ENCODE measurements at regions not wholly inside any gene's neighbourhood (a gene's known extent, or its start where the extent isn't known, plus 50 kb on each side); places are given as distances from the start of the nearest gene placed in this dataset.
A peak's percentile ranks its signal among the peaks of the same experiment; 100 is the strongest.
"Not testable (repeated sequence)": the region's sequence is repeated elsewhere in the genome, so short reads cannot be mapped to it uniquely, and the experiment has no call there.

GRCh38 chr6:40831381-40831780, 207.6 kb downstream of the UNC5CL start:
- H3K4me1 ChIP-seq (ENCODE audit: control insufficient read depth, insufficient read depth, low read length) = no peaks in the 10 kb centered on the region
- Mint-ChIP-seq H3K27me3 (ENCODE audit: insufficient read depth) (peaks cover 9% of the 10 kb centered on the region), H3K9me3 (no peaks in the 10 kb centered on the region), H3K27ac (no peak overlapping the region), H3K4me1 (peaks cover 15% of the 10 kb centered on the region), H3K4me3 (no peak overlapping the region), H3K36me3 (ENCODE audit: low read depth) (no peaks in the 10 kb centered on the region)
- H3K9ac ChIP-seq (ENCODE audit: extremely low read depth, low read length, poor library complexity, severe bottlenecking) = no peak overlapping the region
- no peaks in the 10 kb centered on the region for H3K36me3 ChIP-seq (ENCODE audit: control insufficient read depth, insufficient read depth, low read length)
- no peaks in the 10 kb centered on the region for H3K9me3 ChIP-seq (ENCODE audit: control insufficient read depth, low read length)
- peaks cover 17% of the 10 kb centered on the region for H3K27me3 ChIP-seq (ENCODE audit: control insufficient read depth, insufficient read depth, low read length, poor library complexity, severe bottlenecking)
- 92 to 100% methylated on average over 2 to 3 of the region's 3 CpGs for WGBS, 2 experiments (ENCODE audit: insufficient coverage in 1 of 2, insufficient read length in 1 of 2)
- no peak for DNase-seq
- no peak overlapping the region for H3K27ac ChIP-seq (ENCODE audit: low read depth, low read length)
- H3K4me3 ChIP-seq (ENCODE audit: low read length) = no peak overlapping the region
- no peak for TF ChIP-seq CTCF (conservative IDR thresholded peaks at IDR 0.05)

GRCh38 chr6:40825102-40825501, 213.9 kb downstream of the UNC5CL start:
- Histone ChIP-seq H3K36me3 (ENCODE audit: control insufficient read depth, insufficient read depth, low read length) (no peaks in the 10 kb centered on the region), H3K4me3 (ENCODE audit: low read length) (no peak overlapping the region), H3K27me3 (ENCODE audit: control insufficient read depth, insufficient read depth, low read length, poor library complexity, severe bottlenecking) (no peaks in the 10 kb centered on the region), H3K9me3 (ENCODE audit: control insufficient read depth, low read length) (no peaks in the 10 kb centered on the region), H3K4me1 (ENCODE audit: control insufficient read depth, insufficient read depth, low read length) (no peaks in the 10 kb centered on the region), H3K9ac (ENCODE audit: extremely low read depth, low read length, poor library complexity, severe bottlenecking) (no peak overlapping the region), H3K27ac (ENCODE audit: low read depth, low read length) (no peak overlapping the region)
- no peak overlapping the region for H3K4me3 Mint-ChIP-seq
- H3K36me3 Mint-ChIP-seq (ENCODE audit: low read depth) = no peaks in the 10 kb centered on the region
- TF ChIP-seq CTCF (conservative IDR thresholded peaks at IDR 0.05) = no peak
- H3K27me3 Mint-ChIP-seq (ENCODE audit: insufficient read depth) = peaks cover 5% of the 10 kb centered on the region
- H3K9me3 Mint-ChIP-seq = no peaks in the 10 kb centered on the region
- H3K27ac Mint-ChIP-seq = no peak overlapping the region
- H3K4me1 Mint-ChIP-seq = no peaks in the 10 kb centered on the region
- WGBS, 2 experiments (ENCODE audit: insufficient coverage in 1 of 2, insufficient read length in 1 of 2) = 68 to 88% methylated on average over 2 of the region's 2 CpGs
- no peak for DNase-seq

- DNase-seq = peak; percentile 88
- H3K36me3 Mint-ChIP-seq (ENCODE audit: low read depth); H3K27me3 Mint-ChIP-seq (ENCODE audit: insufficient read depth); H3K36me3 ChIP-seq (ENCODE audit: control insufficient read depth, insufficient read depth, low read length); H3K4me1 ChIP-seq (ENCODE audit: control insufficient read depth, insufficient read depth, low read length); H3K9me3 Mint-ChIP-seq; H3K27me3 ChIP-seq (ENCODE audit: control insufficient read depth, insufficient read depth, low read length, poor library complexity, severe bottlenecking); H3K27ac Mint-ChIP-seq; H3K4me1 Mint-ChIP-seq; H3K9me3 ChIP-seq (ENCODE audit: control insufficient read depth, low read length); H3K27ac ChIP-seq (ENCODE audit: low read depth, low read length); H3K4me3 Mint-ChIP-seq; H3K4me3 ChIP-seq (ENCODE audit: low read length); H3K9ac ChIP-seq (ENCODE audit: extremely low read depth, low read length, poor library complexity, severe bottlenecking): not testable (repeated sequence)
- peak; percentile 81 for TF ChIP-seq CTCF (conservative IDR thresholded peaks at IDR 0.05)
- WGBS, 2 experiments (ENCODE audit: insufficient coverage in 1 of 2, insufficient read length in 1 of 2) = 59 to 87% methylated on average over 3 to 12 of the region's 12 CpGs
These were observed 214.8 kb downstream of the UNC5CL start for GRCh38 chr6:40823917-40824891.
